ENCODE measurements at regions not wholly inside any gene's neighbourhood (a gene's known extent, or its start where the extent isn't known, plus 50 kb on each side); places are given as distances from the start of the nearest gene placed in this dataset.

GRCh38 chr2:216312441-216312840 is 59.8 kb downstream of the MARCHF4 start:
- no peaks in the 10 kb centered on the region for H3K9me2 ChIP-seq (replicated peaks; ENCODE audit: control insufficient read depth, low read length)
- no peak overlapping the region for H3K4me2 ChIP-seq (ENCODE audit: low read length)

DNA sequence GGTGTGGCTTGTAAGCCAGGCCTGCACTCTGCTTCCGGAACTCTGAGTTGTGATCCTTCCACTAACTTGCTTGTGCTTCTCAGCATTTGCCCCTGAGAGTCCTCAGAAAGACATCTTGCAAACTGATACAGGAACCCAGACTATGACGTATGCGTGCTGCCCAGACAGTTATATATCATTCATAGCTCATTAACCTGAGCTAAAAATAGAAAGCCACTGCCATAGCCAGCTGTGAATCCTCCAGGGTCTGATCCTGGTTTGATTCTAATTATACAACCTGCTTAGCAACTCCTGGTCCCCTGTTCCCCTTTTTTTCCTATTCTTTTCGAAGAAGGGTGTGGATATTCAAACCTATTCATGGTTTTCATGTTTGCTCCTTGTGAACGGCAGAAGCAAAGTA is 63.7 kb downstream of the MARCHF4 start:
- Histone ChIP-seq H3K9me3 (ENCODE audit: control insufficient read depth, insufficient read depth, low read length) (no peaks in the 10 kb centered on the region), H3K36me3 (ENCODE audit: control insufficient read depth, low read length) (no peaks in the 10 kb centered on the region)

More at GRCh38 chr2:216312441-216312840, 59.8 kb downstream of the MARCHF4 start:
- no peak for TF ChIP-seq EZH2phosphoT487 (IDR thresholded peaks at IDR 0.05; ENCODE audit: borderline replicate concordance, low read length)
- TF ChIP-seq, protein P1, sequence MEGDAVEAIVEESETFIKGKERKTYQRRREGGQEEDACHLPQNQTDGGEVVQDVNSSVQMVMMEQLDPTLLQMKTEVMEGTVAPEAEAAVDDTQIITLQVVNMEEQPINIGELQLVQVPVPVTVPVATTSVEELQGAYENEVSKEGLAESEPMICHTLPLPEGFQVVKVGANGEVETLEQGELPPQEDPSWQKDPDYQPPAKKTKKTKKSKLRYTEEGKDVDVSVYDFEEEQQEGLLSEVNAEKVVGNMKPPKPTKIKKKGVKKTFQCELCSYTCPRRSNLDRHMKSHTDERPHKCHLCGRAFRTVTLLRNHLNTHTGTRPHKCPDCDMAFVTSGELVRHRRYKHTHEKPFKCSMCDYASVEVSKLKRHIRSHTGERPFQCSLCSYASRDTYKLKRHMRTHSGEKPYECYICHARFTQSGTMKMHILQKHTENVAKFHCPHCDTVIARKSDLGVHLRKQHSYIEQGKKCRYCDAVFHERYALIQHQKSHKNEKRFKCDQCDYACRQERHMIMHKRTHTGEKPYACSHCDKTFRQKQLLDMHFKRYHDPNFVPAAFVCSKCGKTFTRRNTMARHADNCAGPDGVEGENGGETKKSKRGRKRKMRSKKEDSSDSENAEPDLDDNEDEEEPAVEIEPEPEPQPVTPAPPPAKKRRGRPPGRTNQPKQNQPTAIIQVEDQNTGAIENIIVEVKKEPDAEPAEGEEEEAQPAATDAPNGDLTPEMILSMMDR (IDR thresholded peaks at IDR 0.05; ENCODE audit: low read depth, low read length, poor library complexity, severe bottlenecking), result no peak
- peaks cover 11% of the 10 kb centered on the region for H3K27me3 ChIP-seq (ENCODE audit: control insufficient read depth, low read length)
- H3K9me3 ChIP-seq (ENCODE audit: control insufficient read depth, insufficient read depth, low read length), result no peaks in the 10 kb centered on the region
- no peaks in the 10 kb centered on the region for H3K79me2 ChIP-seq (ENCODE audit: control insufficient read depth, low read length)
- no peak overlapping the region for H3K27ac ChIP-seq (ENCODE audit: low read depth, low read length)
- H3K36me3 ChIP-seq (ENCODE audit: control insufficient read depth, low read length), result no peaks in the 10 kb centered on the region
- H4K20me1 ChIP-seq (ENCODE audit: control insufficient read depth, insufficient read depth, low read depth, low read length), result no peaks in the 10 kb centered on the region
- H3F3A ChIP-seq (ENCODE audit: control insufficient read depth, insufficient read depth), result no peaks in the 10 kb centered on the region
- no peak overlapping the region for H3K4me3 ChIP-seq (ENCODE audit: low read length)
- H3K4me1 ChIP-seq (ENCODE audit: control insufficient read depth, low read length), result no peaks in the 10 kb centered on the region

GRCh38 chr2:216307496-216307895 is 64.8 kb downstream of the MARCHF4 start:
- Histone ChIP-seq H4K20me1 (ENCODE audit: control insufficient read depth, insufficient read depth, low read depth, low read length) (no peaks in the 10 kb centered on the region), H3K4me3 (ENCODE audit: low read length) (no peak overlapping the region), H3F3A (ENCODE audit: control insufficient read depth, insufficient read depth) (no peaks in the 10 kb centered on the region), H3K9me3 (ENCODE audit: control insufficient read depth, insufficient read depth, low read length) (no peaks in the 10 kb centered on the region), H3K27ac (ENCODE audit: low read depth, low read length) (no peak overlapping the region), H3K9me2 (replicated peaks; ENCODE audit: control insufficient read depth, low read length) (no peaks in the 10 kb centered on the region), H3K79me2 (ENCODE audit: control insufficient read depth, low read length) (no peaks in the 10 kb centered on the region), H3K4me1 (ENCODE audit: control insufficient read depth, low read length) (no peaks in the 10 kb centered on the region), H3K27me3 (ENCODE audit: control insufficient read depth, low read length) (peaks cover 5% of the 10 kb centered on the region), H3K36me3 (ENCODE audit: control insufficient read depth, low read length) (no peaks in the 10 kb centered on the region), H3K4me2 (ENCODE audit: low read length) (no peak overlapping the region)
- TF ChIP-seq, protein P1 (IDR thresholded peaks at IDR 0.05; ENCODE audit: low read depth, low read length, poor library complexity, severe bottlenecking), result no peak
- no peak for TF ChIP-seq EZH2phosphoT487 (IDR thresholded peaks at IDR 0.05; ENCODE audit: borderline replicate concordance, low read length)

More for the DNA sequence above, 63.7 kb downstream of the MARCHF4 start:
- no peaks in the 10 kb centered on the region for H3K79me2 ChIP-seq (ENCODE audit: control insufficient read depth, low read length)
- TF ChIP-seq, protein P1 (IDR thresholded peaks at IDR 0.05; ENCODE audit: low read depth, low read length, poor library complexity, severe bottlenecking), result no peak
- no peak for TF ChIP-seq EZH2phosphoT487 (IDR thresholded peaks at IDR 0.05; ENCODE audit: borderline replicate concordance, low read length)
- no peak overlapping the region for H3K4me2 ChIP-seq (ENCODE audit: low read length)
- H3K27ac ChIP-seq (ENCODE audit: low read depth, low read length), result no peak overlapping the region
- no peaks in the 10 kb centered on the region for H3F3A ChIP-seq (ENCODE audit: control insufficient read depth, insufficient read depth)
- no peaks in the 10 kb centered on the region for H4K20me1 ChIP-seq (ENCODE audit: control insufficient read depth, insufficient read depth, low read depth, low read length)
- H3K4me3 ChIP-seq (ENCODE audit: low read length), result no peak overlapping the region
- peaks cover 11% of the 10 kb centered on the region for H3K27me3 ChIP-seq (ENCODE audit: control insufficient read depth, low read length)
- H3K9me2 ChIP-seq (replicated peaks; ENCODE audit: control insufficient read depth, low read length), result no peaks in the 10 kb centered on the region
- H3K4me1 ChIP-seq (ENCODE audit: control insufficient read depth, low read length), result no peaks in the 10 kb centered on the region
